GM18868 (cell line): ENCODE measurements at regions not wholly inside any gene's neighbourhood (a gene's known extent, or its start where the extent isn't known, plus 50 kb on each side); places are given as distances from the start of the nearest gene placed in this dataset.

Source experiments
- ATAC-seq: cut with Tn5 transposase; IDR thresholded peaks from one replicate; pipeline ENCODE4 v1.9.1; 2021; ENCODE audit warnings: mild to moderate bottlenecking, moderate library complexity; ENCODE audit not compliant: unreplicated experiment

- no peak for ATAC-seq
Observed at GRCh38 chr12:22893878-22894277, 268.9 kb downstream of the ETNK1 start.

DNA sequence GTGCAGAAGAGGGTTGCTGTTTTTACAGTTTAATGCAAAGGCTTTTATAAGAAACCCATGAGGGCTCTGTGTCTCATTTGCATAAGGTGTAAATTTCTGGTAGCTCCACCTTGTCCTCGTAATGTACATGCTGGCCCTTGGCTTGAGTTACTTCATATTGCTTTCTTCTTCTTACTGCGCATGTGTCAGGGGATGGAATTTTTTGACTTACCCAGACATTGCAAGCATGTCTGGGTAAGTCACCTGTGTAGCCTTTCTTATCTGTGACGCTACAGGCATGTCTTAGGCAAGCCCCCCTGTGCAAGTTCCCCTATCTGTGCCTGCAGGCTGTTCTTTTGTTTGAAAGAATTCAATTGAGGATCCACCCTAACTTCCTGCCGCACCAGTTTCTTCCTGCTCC is 274.2 kb downstream of the ETNK1 start:
- ATAC-seq, result no peak

- no peak for ATAC-seq
Observed at GRCh38 chr12:22900401-22900800, 275.4 kb downstream of the ETNK1 start.

- no peak for ATAC-seq
Observed at GRCh38 chr12:22904485-22904884, 279.5 kb downstream of the ETNK1 start.

GRCh38 chr12:22916241-22916640 is 291.3 kb downstream of the ETNK1 start:
- no peak for ATAC-seq

- ATAC-seq, result no peak
Observed at GRCh38 chr12:22916815-22917214, 291.8 kb downstream of the ETNK1 start.

DNA sequence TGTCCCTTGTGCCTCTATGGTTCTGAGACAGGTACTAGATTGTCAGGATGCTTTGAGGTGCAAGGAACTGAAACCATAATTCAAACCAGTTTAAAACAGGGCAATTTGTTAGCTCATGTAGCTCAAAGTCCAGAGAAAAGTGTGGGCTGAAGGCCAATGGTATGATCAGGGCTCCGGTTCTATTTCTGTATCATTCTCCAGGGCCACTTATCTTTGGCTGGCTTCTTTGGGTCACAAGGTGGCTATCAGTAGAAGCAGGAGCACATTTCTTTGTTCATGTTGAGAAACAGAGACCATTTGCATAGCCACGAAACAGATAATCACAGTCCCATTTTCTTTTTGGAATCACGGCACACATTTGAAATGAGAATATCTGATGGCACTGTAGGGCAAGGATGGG is 294.9 kb downstream of the ETNK1 start:
- ATAC-seq, result no peak

DNA sequence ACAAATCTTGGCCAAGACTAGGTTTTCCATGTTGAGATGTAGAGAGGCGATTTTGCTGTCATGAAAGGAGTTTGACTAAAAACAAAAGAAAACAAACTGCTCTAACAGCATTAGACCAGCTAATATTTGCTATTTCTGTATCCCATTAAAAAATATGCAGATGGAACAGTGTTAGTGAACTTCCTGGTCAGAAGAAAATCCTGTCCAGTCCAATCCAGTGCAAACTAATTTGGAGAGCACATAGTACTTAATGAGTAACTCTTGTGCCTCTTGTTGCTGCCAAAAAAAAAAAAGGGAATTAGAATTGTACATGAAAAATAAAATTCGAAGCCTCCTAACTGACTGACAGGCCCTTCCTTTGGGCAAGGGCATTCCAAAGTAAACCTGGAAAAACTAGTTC is 298.8 kb downstream of the ETNK1 start:
- ATAC-seq, result no peak

- ATAC-seq, result no peak
Observed at GRCh38 chr12:22924391-22924790, 299.4 kb downstream of the ETNK1 start.

DNA sequence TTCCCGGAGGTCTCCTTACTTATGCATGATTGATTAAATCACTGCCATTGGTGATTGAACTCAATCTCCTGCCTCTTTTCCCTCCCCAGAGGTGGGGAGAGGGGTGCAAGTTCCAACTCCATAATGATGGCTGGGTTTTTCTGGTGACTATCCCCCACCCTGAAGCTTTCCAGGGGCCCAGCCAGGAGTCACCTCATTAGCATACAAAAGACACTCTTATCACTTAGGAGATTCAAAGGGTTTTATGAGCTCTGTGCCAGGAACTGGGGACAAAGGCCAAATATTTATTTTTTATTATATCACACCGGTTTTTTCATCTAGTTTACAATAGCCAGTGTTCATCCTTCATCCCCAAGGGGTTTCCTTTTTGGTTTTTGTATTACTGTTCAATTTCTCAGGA is 300.7 kb downstream of the ETNK1 start:
- ATAC-seq, result no peak

DNA sequence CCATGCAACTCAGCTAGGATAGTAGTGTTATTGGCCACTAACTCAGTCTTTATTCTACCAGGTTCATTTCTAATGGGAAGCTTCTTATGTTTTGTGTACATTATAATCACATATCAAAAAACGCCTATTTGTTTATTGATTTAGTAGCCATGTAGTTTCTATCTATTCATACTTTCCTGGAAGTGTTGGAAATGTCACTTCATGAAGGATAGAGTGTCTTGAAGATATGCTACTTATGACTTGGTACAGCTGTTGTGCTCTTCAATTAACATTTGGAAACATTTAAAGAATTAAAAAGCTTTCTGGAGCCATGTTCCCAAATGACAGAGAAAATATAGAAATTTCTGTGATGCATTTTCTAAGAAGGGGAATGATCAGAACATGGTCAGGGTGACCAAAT is 307.5 kb downstream of the ETNK1 start:
- no peak for ATAC-seq

- ATAC-seq, result no peak
Observed at GRCh38 chr12:22935090-22935489, 310.1 kb downstream of the ETNK1 start.

DNA sequence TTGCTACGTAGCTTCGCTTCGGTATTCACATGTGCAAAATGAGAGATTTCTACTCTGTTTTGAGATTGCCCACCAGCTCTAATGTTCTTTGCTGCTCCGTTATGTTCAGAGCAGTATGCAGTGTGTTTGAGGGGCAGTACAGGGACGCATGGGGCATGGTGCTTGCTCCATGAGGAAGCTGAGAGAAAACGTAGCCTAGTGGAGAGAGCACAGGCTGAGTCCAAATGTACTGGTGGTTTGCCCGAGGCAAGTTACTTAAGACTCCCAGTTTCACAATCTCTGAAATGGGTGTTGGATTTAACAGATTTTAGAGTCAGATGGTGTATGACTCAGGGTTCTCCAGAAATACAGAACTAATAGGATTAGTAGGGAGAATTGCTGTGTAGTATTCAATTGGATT is 310.5 kb downstream of the ETNK1 start:
- ATAC-seq, result no peak

- ATAC-seq, result no peak
Observed at GRCh38 chr12:22938323-22938722, 313.4 kb downstream of the ETNK1 start.

- no peak for ATAC-seq
Observed at GRCh38 chr12:22951206-22951605, 326.2 kb downstream of the ETNK1 start.

GRCh38 chr12:22956690-22957089 is 331.7 kb downstream of the ETNK1 start:
- no peak for ATAC-seq

DNA sequence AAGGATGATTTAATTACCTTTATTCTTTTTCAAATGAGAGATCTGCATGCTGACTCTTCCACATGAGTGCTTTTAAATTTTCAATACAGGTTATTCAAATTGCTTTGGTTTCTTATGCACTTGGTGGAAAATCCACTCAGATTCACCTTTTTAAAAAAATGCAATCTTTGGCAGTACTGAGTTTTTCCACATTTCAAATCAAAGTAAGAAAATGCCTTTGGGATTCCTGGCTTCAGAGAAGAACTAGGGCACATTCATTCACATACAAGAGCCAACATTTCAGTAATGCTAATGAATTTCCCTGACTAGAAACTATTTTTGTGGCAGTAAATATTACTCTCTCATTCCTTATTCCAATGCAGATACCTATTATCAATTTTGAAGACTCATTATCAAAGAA is 342.2 kb downstream of the ETNK1 start:
- ATAC-seq, result no peak

DNA sequence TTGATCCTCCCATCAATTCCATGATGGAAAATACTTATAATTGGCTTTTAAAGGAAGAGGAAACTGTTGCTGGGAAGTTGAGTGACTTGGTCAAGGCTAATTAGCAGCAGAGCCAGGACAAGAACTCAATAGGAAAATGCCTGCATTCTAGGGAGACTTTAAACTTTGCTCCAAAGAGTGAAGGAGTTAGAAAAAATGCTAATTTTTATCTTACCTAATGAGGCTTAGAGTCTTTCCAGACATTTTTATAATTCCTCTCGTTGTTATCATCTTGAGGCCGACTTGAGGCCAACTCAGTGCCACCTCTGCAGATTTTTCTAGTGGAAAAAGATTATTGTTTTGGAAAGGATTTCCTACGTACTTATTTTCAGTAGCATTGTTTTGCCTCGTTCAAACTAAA is 344.6 kb downstream of the ETNK1 start:
- no peak for ATAC-seq

GRCh38 chr12:22971247-22971646 is 346.3 kb downstream of the ETNK1 start:
- ATAC-seq, result no peak

DNA sequence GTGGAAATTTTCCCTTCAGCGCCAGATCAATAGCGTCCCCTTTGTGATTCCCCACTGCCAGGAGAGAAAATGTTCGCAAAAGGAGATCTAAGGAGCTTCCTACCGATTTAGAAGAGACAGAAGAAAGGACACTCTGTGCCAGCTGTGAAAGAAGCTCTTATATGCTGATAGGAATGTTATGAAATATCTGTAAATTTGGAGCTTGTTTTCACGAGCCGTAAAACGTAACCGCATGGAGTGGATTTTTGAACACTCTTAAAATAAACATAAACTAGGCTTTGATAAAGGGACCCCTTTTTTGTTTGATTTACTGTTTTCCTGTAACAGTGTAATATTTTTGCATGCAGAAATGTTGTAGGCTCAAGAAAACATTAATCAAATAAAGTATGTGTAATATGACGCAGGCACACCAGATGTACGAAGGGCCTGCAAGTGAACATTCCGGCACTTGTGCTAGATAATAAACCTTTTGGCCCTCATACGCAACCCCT is 346.8 kb downstream of the ETNK1 start:
- no peak for ATAC-seq

DNA sequence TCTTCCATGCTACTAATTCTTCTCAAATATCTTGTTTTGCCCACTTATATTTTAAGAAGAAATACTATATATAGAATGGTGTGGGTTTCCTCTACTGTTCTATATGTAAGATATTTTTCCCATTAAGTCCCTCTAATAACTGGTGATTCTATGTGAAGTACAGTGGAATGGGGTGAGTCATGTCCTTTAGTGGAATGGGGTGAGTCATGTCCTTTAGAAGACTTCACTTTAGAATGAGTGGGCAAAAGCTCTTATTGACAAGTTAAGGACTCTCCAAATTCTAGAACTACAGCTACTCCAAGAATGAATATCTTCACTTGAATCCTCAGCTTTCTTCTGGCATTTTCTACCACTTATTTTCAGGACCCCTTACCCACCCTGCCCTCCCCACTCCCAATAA is 349.9 kb downstream of the ETNK1 start:
- ATAC-seq, result no peak

DNA sequence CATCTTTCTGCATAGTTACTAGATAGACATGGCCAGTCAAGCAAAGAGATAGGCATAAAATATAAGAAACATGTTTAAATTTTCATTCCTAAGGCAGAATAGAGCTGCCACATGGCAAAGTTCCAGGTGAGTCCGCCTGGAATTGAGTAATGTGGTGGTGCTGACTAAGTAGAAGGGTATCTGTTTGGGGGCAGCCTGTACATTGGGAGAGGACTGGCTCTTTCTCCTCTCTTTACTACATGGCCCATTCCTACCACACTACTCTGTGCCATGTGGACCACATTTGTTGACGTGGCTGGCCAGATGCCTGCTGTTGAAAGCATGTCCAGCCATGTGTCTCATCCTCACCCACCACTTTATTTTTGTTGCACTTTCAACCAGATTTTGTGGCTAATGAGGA is 354.0 kb downstream of the ETNK1 start:
- no peak for ATAC-seq

DNA sequence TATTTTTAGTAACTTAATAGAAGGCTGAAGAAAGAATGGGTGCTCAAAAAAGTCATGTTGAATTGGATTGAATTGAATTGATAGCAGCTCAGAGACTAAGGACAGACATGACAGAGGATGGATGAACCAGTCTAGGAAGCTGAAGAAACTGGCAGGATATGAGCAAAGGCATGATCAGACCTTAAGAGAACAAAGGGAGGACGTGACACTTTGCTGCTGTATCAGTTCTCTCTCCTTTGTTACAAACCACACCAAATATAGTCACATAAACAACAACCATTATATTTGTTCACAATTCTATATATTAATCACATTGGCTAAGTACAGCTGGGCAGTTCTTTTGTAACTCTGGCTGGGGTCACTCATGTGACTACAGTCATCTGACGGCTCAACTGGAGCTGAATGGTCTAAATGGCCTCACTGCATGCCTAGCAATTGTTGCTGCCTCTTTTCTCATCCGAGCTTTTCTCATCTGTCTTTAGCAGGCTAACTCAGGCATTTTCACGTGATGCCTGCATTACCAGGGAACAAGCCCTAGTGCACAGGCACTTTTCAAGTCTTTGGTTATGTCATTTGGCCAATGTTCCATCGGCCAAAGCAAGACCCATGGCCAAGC is 355.0 kb downstream of the ETNK1 start:
- no peak for ATAC-seq
